ENCODE measurements at regions not wholly inside any gene's neighbourhood (a gene's known extent, or its start where the extent isn't known, plus 50 kb on each side); places are given as distances from the start of the nearest gene placed in this dataset.

DNA sequence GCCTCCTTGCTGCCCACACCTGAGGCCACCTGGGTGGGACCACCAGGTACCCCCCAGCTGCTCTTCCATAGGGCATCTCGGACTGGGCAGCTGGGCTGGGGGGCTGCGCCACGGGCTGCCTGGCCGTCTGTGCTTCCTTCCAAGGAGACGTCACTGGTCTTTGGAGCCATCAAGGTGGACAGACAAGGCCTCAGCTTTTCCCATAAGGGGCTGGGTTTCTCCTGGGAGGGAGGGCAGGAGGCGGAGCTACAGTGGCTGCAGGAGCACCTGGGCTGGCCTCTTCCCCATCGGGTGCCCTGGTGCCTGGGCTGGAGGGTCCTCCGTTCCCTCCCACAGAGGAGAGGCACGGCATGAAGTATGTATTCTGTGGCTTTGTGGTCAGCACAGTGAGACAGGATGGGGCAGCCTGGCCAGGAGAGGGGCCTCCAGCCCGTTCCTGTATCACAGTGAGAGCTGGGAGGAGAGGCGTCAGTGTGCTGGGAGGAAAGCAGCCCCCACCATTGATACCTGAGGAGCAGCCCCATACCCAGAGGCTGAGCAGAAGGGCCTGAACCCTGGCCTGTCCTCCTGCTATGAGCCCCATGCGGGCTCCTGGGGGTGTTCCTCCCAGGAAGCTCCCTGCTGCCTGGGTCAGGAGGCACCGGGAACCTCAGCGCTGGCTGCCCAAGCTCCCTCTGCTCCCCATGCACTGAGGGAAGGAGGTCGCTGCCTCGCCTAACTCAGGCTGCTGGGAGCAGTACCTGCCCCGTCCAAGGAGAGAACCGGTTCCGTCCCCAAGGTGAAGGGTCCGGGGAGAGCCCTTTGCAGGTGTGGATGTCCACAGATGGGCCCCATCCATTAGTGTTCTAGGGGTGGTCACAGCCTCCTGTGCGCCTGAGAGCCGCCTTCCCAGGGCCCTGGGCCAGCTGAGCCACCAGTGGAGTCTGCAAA is 1075.0 kb downstream of the BRD1 start:
- CTCF ChIA-PET: no interaction called here
- intact Hi-C loops (cut with micrococcal nuclease): no loop called here
- ATAC-seq (no peak), DNase-seq (no peak)
- H3K9ac ChIP-seq (ENCODE audit: low read length): no peak overlapping the region
- no peak overlapping the region for H2AFZ ChIP-seq (ENCODE audit: low read length)
- POLR2A ChIA-PET (ENCODE audit: unreplicated experiment): no interaction called here
- H3K79me2 ChIP-seq (ENCODE audit: low read length): no peaks in the 10 kb centered on the region
- H3K27ac ChIP-seq (ENCODE audit: low read length): no peak overlapping the region
- no peaks in the 10 kb centered on the region for H3K9me2 ChIP-seq (replicated peaks; ENCODE audit: low read length)
- no peaks in the 10 kb centered on the region for H3K4me1 ChIP-seq (ENCODE audit: insufficient read depth, low read length)
- H3K9me3 ChIP-seq (ENCODE audit: low read length): no peaks in the 10 kb centered on the region
- no peaks in the 10 kb centered on the region for H3K27me3 ChIP-seq (ENCODE audit: low read length)
- no peaks in the 10 kb centered on the region for H3K36me3 ChIP-seq (ENCODE audit: low read depth, low read length)
- H3F3A ChIP-seq (ENCODE audit: low read length, unreplicated experiment): no peaks in the 10 kb centered on the region
- no peak overlapping the region for H3K4me2 ChIP-seq (ENCODE audit: low read length)
- H4K20me1 ChIP-seq (ENCODE audit: low read length): no peaks in the 10 kb centered on the region
- BruUV-seq (replicated peaks): no TSS peak
- TF ChIP-seq, protein P1, sequence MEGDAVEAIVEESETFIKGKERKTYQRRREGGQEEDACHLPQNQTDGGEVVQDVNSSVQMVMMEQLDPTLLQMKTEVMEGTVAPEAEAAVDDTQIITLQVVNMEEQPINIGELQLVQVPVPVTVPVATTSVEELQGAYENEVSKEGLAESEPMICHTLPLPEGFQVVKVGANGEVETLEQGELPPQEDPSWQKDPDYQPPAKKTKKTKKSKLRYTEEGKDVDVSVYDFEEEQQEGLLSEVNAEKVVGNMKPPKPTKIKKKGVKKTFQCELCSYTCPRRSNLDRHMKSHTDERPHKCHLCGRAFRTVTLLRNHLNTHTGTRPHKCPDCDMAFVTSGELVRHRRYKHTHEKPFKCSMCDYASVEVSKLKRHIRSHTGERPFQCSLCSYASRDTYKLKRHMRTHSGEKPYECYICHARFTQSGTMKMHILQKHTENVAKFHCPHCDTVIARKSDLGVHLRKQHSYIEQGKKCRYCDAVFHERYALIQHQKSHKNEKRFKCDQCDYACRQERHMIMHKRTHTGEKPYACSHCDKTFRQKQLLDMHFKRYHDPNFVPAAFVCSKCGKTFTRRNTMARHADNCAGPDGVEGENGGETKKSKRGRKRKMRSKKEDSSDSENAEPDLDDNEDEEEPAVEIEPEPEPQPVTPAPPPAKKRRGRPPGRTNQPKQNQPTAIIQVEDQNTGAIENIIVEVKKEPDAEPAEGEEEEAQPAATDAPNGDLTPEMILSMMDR (conservative IDR thresholded peaks at IDR 0.05; ENCODE audit: low read depth, low read length): no peak
- no peak for TF ChIP-seq EZH2 (IDR thresholded peaks at IDR 0.05; ENCODE audit: low read length, unreplicated experiment)
- no peak for TF ChIP-seq EZH2phosphoT487 (IDR thresholded peaks at IDR 0.05; ENCODE audit: borderline replicate concordance, low read length)
- no peak overlapping the region for H3K4me3 ChIP-seq (ENCODE audit: low read length)

DNA sequence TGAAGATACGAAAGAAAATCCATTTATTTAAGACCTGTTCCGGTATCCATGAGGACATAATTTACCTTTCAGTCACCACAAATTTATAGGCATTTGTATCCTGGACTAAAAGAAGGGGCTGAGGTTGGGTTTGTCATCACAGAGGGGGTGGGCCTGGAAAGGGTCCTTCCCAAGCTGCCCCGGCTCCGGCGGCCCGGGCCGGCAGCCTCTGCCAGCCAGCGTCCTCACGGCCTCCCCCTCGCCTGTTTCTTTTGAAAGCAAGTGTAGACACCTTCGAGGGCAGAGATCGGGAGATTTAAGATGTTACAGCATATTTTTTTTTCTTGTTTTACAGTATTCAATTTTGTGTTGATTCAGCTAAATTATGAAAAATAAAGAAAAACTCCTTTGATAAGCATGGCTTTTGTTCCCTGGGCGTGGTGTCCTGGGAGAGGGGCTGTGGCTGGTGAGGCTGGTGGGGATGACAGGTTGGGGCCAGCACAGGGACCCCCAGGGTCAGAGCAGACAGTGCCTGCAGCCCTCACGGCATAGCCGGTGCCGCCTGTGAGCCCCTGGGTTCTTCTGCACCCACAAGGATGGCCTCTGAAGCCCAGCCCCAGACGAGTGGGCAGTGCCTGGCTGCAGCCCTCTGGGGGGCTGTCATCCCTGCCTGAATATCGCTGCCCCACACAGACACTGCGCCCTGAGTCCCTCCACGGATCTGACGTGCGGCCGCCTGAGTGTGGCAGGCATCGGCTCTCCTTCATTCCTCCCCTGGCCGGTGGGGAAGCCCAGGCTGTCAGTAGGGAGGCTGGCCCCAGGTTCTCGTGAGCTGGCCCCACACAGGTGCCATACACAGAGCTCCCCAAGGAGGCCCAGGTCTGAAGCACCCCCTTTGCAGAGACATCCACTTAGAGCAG is 1075.9 kb downstream of the BRD1 start:
- H3K9me2 ChIP-seq (replicated peaks; ENCODE audit: low read length): no peaks in the 10 kb centered on the region
- H3K4me1 ChIP-seq (ENCODE audit: insufficient read depth, low read length): no peaks in the 10 kb centered on the region
- ChIA-PET POLR2A (ENCODE audit: unreplicated experiment) (no interaction called here), CTCF (no interaction called here)
- ATAC-seq: no peak
- H3K4me3 ChIP-seq (ENCODE audit: low read length): no peak overlapping the region
- BruUV-seq (replicated peaks): no TSS peak
- H3K36me3 ChIP-seq (ENCODE audit: low read depth, low read length): no peaks in the 10 kb centered on the region
- H3K27ac ChIP-seq (ENCODE audit: low read length): no peak overlapping the region
- no peak overlapping the region for H2AFZ ChIP-seq (ENCODE audit: low read length)
- no peak overlapping the region for H3K4me2 ChIP-seq (ENCODE audit: low read length)
- no peaks in the 10 kb centered on the region for H3K9me3 ChIP-seq (ENCODE audit: low read length)
- H4K20me1 ChIP-seq (ENCODE audit: low read length): no peaks in the 10 kb centered on the region
- H3F3A ChIP-seq (ENCODE audit: low read length, unreplicated experiment): no peaks in the 10 kb centered on the region
- no peaks in the 10 kb centered on the region for H3K79me2 ChIP-seq (ENCODE audit: low read length)
- intact Hi-C loops (cut with micrococcal nuclease): no loop called here
- H3K9ac ChIP-seq (ENCODE audit: low read length): no peak overlapping the region
- TF ChIP-seq, protein P1 (conservative IDR thresholded peaks at IDR 0.05; ENCODE audit: low read depth, low read length): no peak
- TF ChIP-seq EZH2phosphoT487 (IDR thresholded peaks at IDR 0.05; ENCODE audit: borderline replicate concordance, low read length): no peak
- no peak for TF ChIP-seq EZH2 (IDR thresholded peaks at IDR 0.05; ENCODE audit: low read length, unreplicated experiment)
- no peak for DNase-seq
- no peaks in the 10 kb centered on the region for H3K27me3 ChIP-seq (ENCODE audit: low read length)

Measured in PC-3 (cell line).